B cell (primary cell): ENCODE measurements at regions not wholly inside any gene's neighbourhood (a gene's known extent, or its start where the extent isn't known, plus 50 kb on each side); places are given as distances from the start of the nearest gene placed in this dataset.

Experiments
- ATAC-seq: fragments of 200-7000 bp; cut with Tn5 transposase; one replicate; pipeline ENCODE4 v1.10.0; 2021; ENCODE audit warnings: low read depth, mild to moderate bottlenecking, moderate number of reproducible peaks, moderate library complexity
- CTCF ChIA-PET: fragments of 350-600 bp; sonication (Branson Sonifier 250); formaldehyde crosslinking; loops from one replicate; lab custom pipeline; 2021; ENCODE audit warnings: antibody characterized with exemption, inconsistent platforms; lab: Charles Lee
- POLR2A ChIA-PET: fragments of 350-600 bp; sonication (Branson Sonifier 250); formaldehyde crosslinking; loops from one replicate; lab custom pipeline; 2021; ENCODE audit warnings: antibody characterized with exemption; lab: Charles Lee
- DNase-seq: peaks from one replicate; pipeline ENCODE4 v3.0.0; 2013
- H2AFZ ChIP-seq: 2 replicates; pipeline ENCODE4 v1.6.1; 2012; ENCODE audit warnings: mild to moderate bottlenecking, low read depth, low read length; ENCODE audit not compliant: insufficient read depth, poor library complexity, severe bottlenecking
- H3K27ac ChIP-seq, 2 donors: 1 replicate in 1 of 2; 2 replicates in 1 of 2; pipeline ENCODE4 v1.5.1; 2012 to 2013; ENCODE audit warnings: low read length in 2 of 2, mild to moderate bottlenecking in 2 of 2, moderate library complexity in 1 of 2
- H3K27me3 ChIP-seq, 4 experiments: fragments of 200-600 bp in 1 of 4; sonication (generic) in 1 of 4; replicated peaks in 1 of 4; 1 replicate in 2 of 4; 2 replicates in 2 of 4; pipeline versions ENCODE4 v1.6.1 to v1.7.0; 2013 to 2016; ENCODE audit warnings: low read length in 3 of 4, mild to moderate bottlenecking in 2 of 4, mixed read lengths in 1 of 4, moderate library complexity in 1 of 4; ENCODE audit not compliant: insufficient read depth in 4 of 4, control insufficient read depth in 3 of 4; ENCODE audit errors: control extremely low read depth in 1 of 4
- H3K36me3 ChIP-seq, 2 experiments: replicated peaks in 1 of 2; 1 replicate in 1 of 2; 2 replicates in 1 of 2; pipeline versions ENCODE4 v1.6.1 to v1.7.1; 2013; ENCODE audit warnings: low read length in 1 of 2; ENCODE audit not compliant: insufficient read depth in 2 of 2, control insufficient read depth in 1 of 2; ENCODE audit errors: control extremely low read depth in 1 of 2, extremely low read depth in 1 of 2
- H3K4me1 ChIP-seq, 2 donors: fragments of 200-600 bp in 1 of 2; sonication (generic) in 1 of 2; 1 replicate in 1 of 2; 2 replicates in 1 of 2; pipeline versions ENCODE4 v1.5.1 to v1.6.1; 2013 to 2017; ENCODE audit warnings: low read length in 2 of 2; ENCODE audit not compliant: control insufficient read depth in 2 of 2, insufficient read depth in 2 of 2
- H3K4me2 ChIP-seq: replicated peaks from 2 replicates; pipeline ENCODE3; 2012; ENCODE audit warnings: mild to moderate bottlenecking, low read depth, low read length; ENCODE audit not compliant: poor library complexity, severe bottlenecking
- H3K4me3 ChIP-seq, 5 experiments: fragments of 200-600 bp in 1 of 5; sonication (generic) in 1 of 5; 1 replicate in 3 of 5; 2 replicates in 2 of 5; pipeline versions ENCODE4 v1.5.1 to v1.7.0; 2011 to 2016; ENCODE audit warnings: low read length in 4 of 5, mild to moderate bottlenecking in 4 of 5, low read depth in 2 of 5, control low read depth in 1 of 5, moderate library complexity in 1 of 5; ENCODE audit not compliant: insufficient read depth in 1 of 5; ENCODE audit errors: control extremely low read depth in 1 of 5, extremely low read depth in 1 of 5
- H3K79me2 ChIP-seq: fragments of 200-600 bp; sonication (generic); one replicate; pipeline ENCODE4 v1.6.0; 2016; ENCODE audit warnings: low read length; ENCODE audit not compliant: control insufficient read depth, insufficient read depth
- H3K9ac ChIP-seq: fragments of 200-600 bp; sonication (generic); 2 replicates; pipeline ENCODE4 v1.6.1; 2017; ENCODE audit warnings: mild to moderate bottlenecking, low read length, moderate library complexity
- H3K9me3 ChIP-seq, 3 donors: one replicate each; pipeline versions ENCODE4 v1.6.1 to v1.7.1; 2013; ENCODE audit warnings: low read length in 2 of 3; ENCODE audit not compliant: control insufficient read depth in 2 of 3, insufficient read depth in 1 of 3; ENCODE audit errors: control extremely low read depth in 1 of 3
- H4K20me1 ChIP-seq: 2 replicates; pipeline ENCODE4 v1.6.0; 2012; ENCODE audit warnings: mild to moderate bottlenecking, low read length; ENCODE audit not compliant: insufficient read depth, control insufficient read depth, poor library complexity, severe bottlenecking
- H3K27ac Mint-ChIP-seq: one replicate; pipeline ENCODE4 v1.8.0; 2021; ENCODE audit warnings: mixed read lengths
- H3K27me3 Mint-ChIP-seq: one replicate; pipeline ENCODE4 v1.8.0; 2021; ENCODE audit warnings: mixed read lengths
- H3K4me1 Mint-ChIP-seq: one replicate; pipeline ENCODE4 v1.8.0; 2021; ENCODE audit warnings: mixed read lengths
- H3K4me3 Mint-ChIP-seq: one replicate; pipeline ENCODE4 v1.8.0; 2021; ENCODE audit warnings: mixed read lengths
- H3K9me3 Mint-ChIP-seq: one replicate; pipeline ENCODE4 v1.8.0; 2022; ENCODE audit warnings: mixed read lengths; ENCODE audit not compliant: insufficient read depth
- EZH2 ChIP-seq: IDR thresholded peaks from 2 replicates; pipeline ENCODE4 v1.6.1; 2012; ENCODE audit warnings: borderline replicate concordance, low read depth, mild to moderate bottlenecking, moderate library complexity, low read length; ENCODE audit not compliant: insufficient read depth, poor library complexity, severe bottlenecking
- WGBS: methylation state at CpG from one replicate; pipeline ENCODE4 v1.1.5; 2013; ENCODE audit warnings: missing lambda C conversion rate; ENCODE audit not compliant: insufficient coverage; 5-methylcytosine and 5-hydroxymethylcytosine counted together
- intact Hi-C: fragments of 100-400 bp; cut with micrococcal nuclease; formaldehyde crosslinking; loops from one replicate; pipeline ENCODE4 v1.10.0; 2022
- TF ChIP-seq, protein P1 (sequence below): fragments of 200-600 bp; IDR thresholded peaks from one replicate; pipeline ENCODE4 v1.8.0; 2022; ENCODE audit warnings: antibody characterized with exemption, mild to moderate bottlenecking

- ATAC-seq, result no peak
- no peak for TF ChIP-seq EZH2
- TF ChIP-seq, protein P1, sequence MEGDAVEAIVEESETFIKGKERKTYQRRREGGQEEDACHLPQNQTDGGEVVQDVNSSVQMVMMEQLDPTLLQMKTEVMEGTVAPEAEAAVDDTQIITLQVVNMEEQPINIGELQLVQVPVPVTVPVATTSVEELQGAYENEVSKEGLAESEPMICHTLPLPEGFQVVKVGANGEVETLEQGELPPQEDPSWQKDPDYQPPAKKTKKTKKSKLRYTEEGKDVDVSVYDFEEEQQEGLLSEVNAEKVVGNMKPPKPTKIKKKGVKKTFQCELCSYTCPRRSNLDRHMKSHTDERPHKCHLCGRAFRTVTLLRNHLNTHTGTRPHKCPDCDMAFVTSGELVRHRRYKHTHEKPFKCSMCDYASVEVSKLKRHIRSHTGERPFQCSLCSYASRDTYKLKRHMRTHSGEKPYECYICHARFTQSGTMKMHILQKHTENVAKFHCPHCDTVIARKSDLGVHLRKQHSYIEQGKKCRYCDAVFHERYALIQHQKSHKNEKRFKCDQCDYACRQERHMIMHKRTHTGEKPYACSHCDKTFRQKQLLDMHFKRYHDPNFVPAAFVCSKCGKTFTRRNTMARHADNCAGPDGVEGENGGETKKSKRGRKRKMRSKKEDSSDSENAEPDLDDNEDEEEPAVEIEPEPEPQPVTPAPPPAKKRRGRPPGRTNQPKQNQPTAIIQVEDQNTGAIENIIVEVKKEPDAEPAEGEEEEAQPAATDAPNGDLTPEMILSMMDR, result no peak
- ChIA-PET CTCF (no interaction called here), POLR2A (no interaction called here)
- Mint-ChIP-seq H3K9me3 (no peaks in the 10 kb centered on the region), H3K27ac (no peak overlapping the region), H3K4me1 (no peaks in the 10 kb centered on the region), H3K27me3 (no peaks in the 10 kb centered on the region), H3K4me3 (no peak overlapping the region)
- Histone ChIP-seq H3K4me3 (no peak overlapping the region), H3K27me3 (no peaks in the 10 kb centered on the region), H3K36me3 (no peaks in the 10 kb centered on the region), H3K79me2 (no peaks in the 10 kb centered on the region), H3K9me3 (peaks cover 0 to 3% (median 0%) of the 10 kb centered on the region in 3 donors), H3K4me2 (no peak overlapping the region), H3K9ac (no peak overlapping the region), H3K4me1 (no peaks in the 10 kb centered on the region), H4K20me1 (no peaks in the 10 kb centered on the region), H3K27ac (no peak overlapping the region), H2AFZ (no peak overlapping the region)
- DNase-seq, result no peak
- WGBS, result 65% methylated on average over 5 of the region's 5 CpGs
- intact Hi-C loops, result no loop called here
Observed at GRCh38 chr11:92750794-92751193, 218.7 kb upstream of the MTNR1B start.

- ATAC-seq, result no peak
- TF ChIP-seq, protein P1, result no peak
- no peak for TF ChIP-seq EZH2
- DNase-seq, result no peak
- WGBS, result 78% methylated on average over 11 of the region's 11 CpGs
- Mint-ChIP-seq H3K27me3 (no peaks in the 10 kb centered on the region), H3K4me3 (no peak overlapping the region), H3K9me3 (no peaks in the 10 kb centered on the region), H3K4me1 (no peaks in the 10 kb centered on the region), H3K27ac (no peak overlapping the region)
- Histone ChIP-seq H3K4me2 (no peak overlapping the region), H2AFZ (no peak overlapping the region), H3K27ac (no peak overlapping the region), H3K4me1 (no peaks in the 10 kb centered on the region), H3K36me3 (no peaks in the 10 kb centered on the region), H3K79me2 (no peaks in the 10 kb centered on the region), H4K20me1 (no peaks in the 10 kb centered on the region), H3K4me3 (no peak overlapping the region), H3K27me3 (no peaks in the 10 kb centered on the region), H3K9me3 (peaks cover 0 to 3% (median 0%) of the 10 kb centered on the region in 3 donors), H3K9ac (no peak overlapping the region)
- intact Hi-C loops, result no loop called here
- ChIA-PET CTCF (no interaction called here), POLR2A (no interaction called here)
Observed at GRCh38 chr11:92751594-92751993, 217.9 kb upstream of the MTNR1B start.
